ENCODE measurements at regions not wholly inside any gene's neighbourhood (a gene's known extent, or its start where the extent isn't known, plus 50 kb on each side); places are given as distances from the start of the nearest gene placed in this dataset.

DNA sequence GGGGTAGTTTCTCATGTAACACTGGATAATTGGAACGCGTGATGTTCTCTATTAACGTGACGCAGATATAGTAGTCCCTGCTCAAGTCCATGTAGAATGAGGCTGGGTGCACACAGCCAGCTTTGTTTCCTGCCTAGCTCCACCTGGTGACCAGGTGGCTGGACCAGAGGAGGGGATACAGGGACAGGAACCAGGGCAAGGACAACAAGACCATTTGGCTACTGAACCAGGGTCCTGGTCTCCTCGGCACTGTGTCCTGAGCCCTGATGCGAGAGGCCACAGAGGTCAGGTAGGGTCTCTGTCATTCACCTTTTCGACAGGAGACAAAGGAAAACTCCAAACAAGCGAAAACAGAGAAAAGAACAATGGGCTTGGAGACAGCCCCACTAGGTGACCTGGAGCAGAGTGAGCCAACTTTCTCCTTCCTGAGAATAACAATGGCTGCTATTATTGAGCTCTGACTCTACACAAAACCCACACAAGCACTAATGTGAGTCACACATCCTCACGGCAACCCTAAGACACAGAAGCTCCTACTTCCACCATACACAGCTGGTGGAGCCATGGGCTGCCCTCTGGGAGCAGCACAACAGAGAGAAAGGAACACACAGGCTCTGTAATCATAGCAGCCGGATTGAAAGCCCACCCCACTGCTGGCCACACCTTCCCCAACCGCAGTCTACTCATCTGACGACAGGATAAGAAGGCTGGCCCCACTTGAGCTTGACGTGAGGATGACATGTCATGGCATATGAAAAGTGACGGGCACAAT is 67.3 kb upstream of the TEX51 start:
- H3K27ac ChIP-seq = no peak overlapping the region
- no peak for TF ChIP-seq POLR2A (IDR thresholded peaks at IDR 0.05)
- no peak for TF ChIP-seq EP300 (IDR thresholded peaks at IDR 0.05)
- TF ChIP-seq, protein P1, sequence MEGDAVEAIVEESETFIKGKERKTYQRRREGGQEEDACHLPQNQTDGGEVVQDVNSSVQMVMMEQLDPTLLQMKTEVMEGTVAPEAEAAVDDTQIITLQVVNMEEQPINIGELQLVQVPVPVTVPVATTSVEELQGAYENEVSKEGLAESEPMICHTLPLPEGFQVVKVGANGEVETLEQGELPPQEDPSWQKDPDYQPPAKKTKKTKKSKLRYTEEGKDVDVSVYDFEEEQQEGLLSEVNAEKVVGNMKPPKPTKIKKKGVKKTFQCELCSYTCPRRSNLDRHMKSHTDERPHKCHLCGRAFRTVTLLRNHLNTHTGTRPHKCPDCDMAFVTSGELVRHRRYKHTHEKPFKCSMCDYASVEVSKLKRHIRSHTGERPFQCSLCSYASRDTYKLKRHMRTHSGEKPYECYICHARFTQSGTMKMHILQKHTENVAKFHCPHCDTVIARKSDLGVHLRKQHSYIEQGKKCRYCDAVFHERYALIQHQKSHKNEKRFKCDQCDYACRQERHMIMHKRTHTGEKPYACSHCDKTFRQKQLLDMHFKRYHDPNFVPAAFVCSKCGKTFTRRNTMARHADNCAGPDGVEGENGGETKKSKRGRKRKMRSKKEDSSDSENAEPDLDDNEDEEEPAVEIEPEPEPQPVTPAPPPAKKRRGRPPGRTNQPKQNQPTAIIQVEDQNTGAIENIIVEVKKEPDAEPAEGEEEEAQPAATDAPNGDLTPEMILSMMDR (IDR thresholded peaks at IDR 0.05) = no peak
- TF ChIP-seq POLR2AphosphoS5 (IDR thresholded peaks at IDR 0.05) = no peak
- DNase-seq (ENCODE audit: low spot score in 2 of 2) = no peak

DNA sequence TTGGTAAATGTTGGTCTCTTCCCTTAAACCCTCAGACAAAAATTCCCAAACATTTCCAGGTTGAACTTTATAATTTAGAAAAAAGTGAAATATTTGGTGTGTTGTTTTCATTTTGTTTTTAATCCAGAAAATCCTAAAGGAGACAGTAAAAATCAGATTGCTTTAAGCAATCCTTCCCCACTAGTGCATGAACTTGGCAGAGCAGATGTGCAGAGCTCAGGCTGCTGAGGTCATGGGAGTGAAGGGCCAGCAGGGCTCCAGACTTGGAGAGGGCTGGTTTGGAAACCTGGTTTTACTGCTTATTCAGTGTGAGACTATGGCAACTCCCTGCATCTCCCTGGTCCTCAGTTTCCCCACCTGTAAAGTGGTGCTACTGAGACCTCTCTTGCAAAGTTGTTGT is 66.7 kb upstream of the TEX51 start:
- H3K9me3 ChIP-seq = no peaks in the 10 kb centered on the region
- TF ChIP-seq, protein P1 (IDR thresholded peaks at IDR 0.05) = no peak
- TF ChIP-seq POLR2A (IDR thresholded peaks at IDR 0.05) (no peak), EP300 (IDR thresholded peaks at IDR 0.05) (no peak), POLR2AphosphoS5 (IDR thresholded peaks at IDR 0.05) (no peak)

More for the DNA sequence above, 67.3 kb upstream of the TEX51 start:
- 69% methylated on average over 14 of the region's 14 CpGs for WGBS
- Histone ChIP-seq H3K36me3 (no peaks in the 10 kb centered on the region), H3K27me3 (no peaks in the 10 kb centered on the region), H3K4me1 (no peaks in the 10 kb centered on the region), H3K4me3 (no peak overlapping the region), H3K9me3 (no peaks in the 10 kb centered on the region)

DNA sequence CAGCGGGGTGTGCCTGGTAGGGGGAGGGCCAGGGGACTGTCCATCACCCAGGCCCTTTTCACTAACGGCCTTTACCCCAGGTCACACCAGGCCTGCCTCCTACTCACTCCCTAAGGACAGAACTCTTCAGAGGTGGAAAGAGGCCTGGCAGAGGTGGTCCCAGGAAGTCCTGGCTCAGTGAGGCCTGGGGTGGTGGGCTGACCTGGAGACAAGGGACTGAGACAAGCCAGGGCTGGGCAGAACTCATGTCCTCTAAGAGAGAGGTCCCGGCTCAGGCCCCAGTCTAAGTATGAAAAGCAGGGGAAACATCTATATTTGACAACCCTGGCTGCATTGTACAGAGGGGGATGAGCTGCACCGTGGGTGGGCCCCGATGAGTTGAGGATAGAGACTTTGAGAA is 65.9 kb upstream of the TEX51 start:
- DNase-seq (ENCODE audit: low spot score in 2 of 2) = no peak
- H3K4me1 ChIP-seq = no peaks in the 10 kb centered on the region
- H3K4me3 ChIP-seq = no peak overlapping the region
- no peak overlapping the region for H3K27ac ChIP-seq
- H3K36me3 ChIP-seq = no peaks in the 10 kb centered on the region
- no peaks in the 10 kb centered on the region for H3K9me3 ChIP-seq
- TF ChIP-seq POLR2AphosphoS5 (IDR thresholded peaks at IDR 0.05) (no peak), POLR2A (IDR thresholded peaks at IDR 0.05) (no peak), EP300 (IDR thresholded peaks at IDR 0.05) (no peak)
- TF ChIP-seq, protein P1 (IDR thresholded peaks at IDR 0.05) = no peak
- WGBS = 86% methylated on average over 4 of the region's 5 CpGs
- H3K27me3 ChIP-seq = no peaks in the 10 kb centered on the region

More for the DNA sequence above, 66.7 kb upstream of the TEX51 start:
- no peak for DNase-seq (ENCODE audit: low spot score in 2 of 2)
- H3K27ac ChIP-seq = no peak overlapping the region
- no peak overlapping the region for H3K4me3 ChIP-seq
- no peaks in the 10 kb centered on the region for H3K27me3 ChIP-seq
- H3K36me3 ChIP-seq = no peaks in the 10 kb centered on the region
- H3K4me1 ChIP-seq = no peaks in the 10 kb centered on the region

DNA sequence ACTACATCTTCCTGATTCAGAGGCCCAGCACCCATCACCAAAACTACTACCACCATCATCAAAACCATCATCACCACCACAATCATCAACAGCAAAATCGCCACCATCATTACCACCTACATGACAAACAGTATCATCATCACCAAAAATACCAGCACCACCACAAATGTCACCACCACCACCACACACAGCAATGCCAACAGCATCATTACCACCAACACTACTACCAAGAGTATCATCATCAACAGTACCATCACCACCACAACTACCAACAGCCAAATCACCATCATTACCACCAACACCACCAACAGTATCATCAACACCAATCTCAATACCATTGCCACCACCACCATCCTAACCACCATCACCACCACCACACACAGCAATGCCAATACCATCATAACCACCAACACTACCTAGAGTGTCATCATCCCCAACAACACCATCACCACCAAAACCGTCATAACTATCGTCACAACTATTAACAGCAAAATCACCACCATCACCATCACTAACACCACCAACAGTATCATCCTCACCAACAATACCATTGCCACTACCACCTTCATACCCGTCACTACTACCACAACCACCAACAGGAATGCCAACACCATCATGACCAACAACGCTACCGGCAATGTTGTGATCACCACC is 64.6 kb upstream of the TEX51 start:
- TF ChIP-seq, protein P1 (IDR thresholded peaks at IDR 0.05) = no peak
- TF ChIP-seq POLR2AphosphoS5 (IDR thresholded peaks at IDR 0.05) (no peak), EP300 (IDR thresholded peaks at IDR 0.05) (no peak)
- no peak for DNase-seq (ENCODE audit: low spot score in 2 of 2)
- no peaks in the 10 kb centered on the region for H3K27me3 ChIP-seq
- WGBS = 94% methylated on average over 6 of the region's 6 CpGs
- H3K36me3 ChIP-seq = no peaks in the 10 kb centered on the region
- no peaks in the 10 kb centered on the region for H3K4me1 ChIP-seq
- no peak overlapping the region for H3K4me3 ChIP-seq
- H3K9me3 ChIP-seq = no peaks in the 10 kb centered on the region
- H3K27ac ChIP-seq = no peak overlapping the region

DNA sequence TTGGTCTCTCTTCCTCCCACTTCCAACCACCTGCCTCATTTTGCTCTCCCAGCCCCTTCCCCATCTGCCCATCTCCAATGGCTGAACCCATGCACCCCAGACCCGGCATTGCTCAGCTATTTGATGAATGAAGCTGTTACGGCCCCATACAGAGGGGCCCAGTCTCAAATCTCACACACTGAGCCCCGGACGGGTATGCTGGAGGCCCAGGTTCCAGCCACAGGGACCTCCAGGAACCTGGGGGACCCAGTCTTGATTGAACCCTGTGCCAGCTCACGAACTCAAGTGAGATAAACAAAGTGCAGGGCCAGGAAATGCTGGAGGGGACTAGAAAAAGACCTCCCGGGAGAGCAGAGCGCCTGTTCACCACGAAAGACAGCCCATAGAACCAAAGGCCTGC is 63.4 kb upstream of the TEX51 start:
- H3K4me1 ChIP-seq = no peaks in the 10 kb centered on the region
- 91% methylated on average over 7 of the region's 8 CpGs for WGBS
- H3K4me3 ChIP-seq = no peak overlapping the region
- H3K9me3 ChIP-seq = no peaks in the 10 kb centered on the region
- H3K36me3 ChIP-seq = no peaks in the 10 kb centered on the region
- H3K27me3 ChIP-seq = no peaks in the 10 kb centered on the region
- no peak for DNase-seq (ENCODE audit: low spot score in 2 of 2)
- TF ChIP-seq EP300 (IDR thresholded peaks at IDR 0.05) = no peak
- TF ChIP-seq POLR2A (IDR thresholded peaks at IDR 0.05) = no peak
- TF ChIP-seq POLR2AphosphoS5 (IDR thresholded peaks at IDR 0.05) = no peak
- TF ChIP-seq, protein P1 (IDR thresholded peaks at IDR 0.05) = no peak
- H3K27ac ChIP-seq = no peak overlapping the region

Measured in suprapubic skin (tissue), 4 donors.